ENCODE measurements at regions not wholly inside any gene's neighbourhood (a gene's known extent, or its start where the extent isn't known, plus 50 kb on each side); places are given as distances from the start of the nearest gene placed in this dataset.
"Not testable (repeated sequence)": the region's sequence is repeated elsewhere in the genome, so short reads cannot be mapped to it uniquely, and the experiment has no call there.

- DNase-seq: no peak
These were observed 309.5 kb upstream of the SGCG start for GRCh38 chr13:22871231-22871630.

GRCh38 chr13:22874839-22875238 lies 305.9 kb upstream of the SGCG start:
- DNase-seq: no peak

- DNase-seq: no peak
These were observed 303.4 kb upstream of the SGCG start for GRCh38 chr13:22877421-22877820.

GRCh38 chr13:22880741-22881720 lies 299.7 kb upstream of the SGCG start:
- no peak for DNase-seq

- DNase-seq: not testable (repeated sequence)
These were observed 298.8 kb upstream of the SGCG start for GRCh38 chr13:22881721-22882608.

GRCh38 chr13:22883262-22883840 lies 297.4 kb upstream of the SGCG start:
- no peak for DNase-seq

- no peak for DNase-seq
These were observed 296.8 kb upstream of the SGCG start for GRCh38 chr13:22883956-22884355.

- DNase-seq: not testable (repeated sequence)
These were observed 294.7 kb upstream of the SGCG start for GRCh38 chr13:22886061-22886460.

GRCh38 chr13:22889376-22889775 lies 291.4 kb upstream of the SGCG start:
- DNase-seq: not testable (repeated sequence)

GRCh38 chr13:22893204-22893603 lies 287.6 kb upstream of the SGCG start:
- no peak for DNase-seq

GRCh38 chr13:22893777-22894176 lies 287.0 kb upstream of the SGCG start:
- no peak for DNase-seq

- no peak for DNase-seq
These were observed 283.0 kb upstream of the SGCG start for GRCh38 chr13:22897571-22898314.

- DNase-seq: not testable (repeated sequence)
These were observed 280.3 kb upstream of the SGCG start for GRCh38 chr13:22900416-22900951.

- DNase-seq: no peak
These were observed 277.5 kb upstream of the SGCG start for GRCh38 chr13:22903301-22903700.

- no peak for DNase-seq
These were observed 276.9 kb upstream of the SGCG start for GRCh38 chr13:22903925-22904324.

GRCh38 chr13:22915442-22916082 lies 265.2 kb upstream of the SGCG start:
- no peak for DNase-seq

- not testable (repeated sequence) for DNase-seq
These were observed 264.5 kb upstream of the SGCG start for GRCh38 chr13:22916276-22916675.

GRCh38 chr13:22925881-22926747 lies 254.7 kb upstream of the SGCG start:
- DNase-seq: no peak

- no peak for DNase-seq
These were observed 253.9 kb upstream of the SGCG start for GRCh38 chr13:22926748-22927400.

GRCh38 chr13:22927845-22928244 lies 252.9 kb upstream of the SGCG start:
- not testable (repeated sequence) for DNase-seq

All from KG1 (cell line).